Nephron progenitor cell (in vitro differentiated cells): ENCODE measurements at regions not wholly inside any gene's neighbourhood (a gene's known extent, or its start where the extent isn't known, plus 50 kb on each side); places are given as distances from the start of the nearest gene placed in this dataset.

Experiments used
- DNase-seq: peaks from one replicate; pipeline ENCODE4 v3.0.0; 2021
- H3K27ac Mint-ChIP-seq: 2 replicates; pipeline ENCODE4 v1.8.0; 2021; ENCODE audit warnings: mild to moderate bottlenecking, moderate library complexity, mixed read lengths
- H3K27me3 Mint-ChIP-seq: 2 replicates; pipeline ENCODE4 v1.8.0; 2021; ENCODE audit warnings: mild to moderate bottlenecking, low read depth, mixed read lengths; ENCODE audit not compliant: poor library complexity
- H3K36me3 Mint-ChIP-seq: 2 replicates; pipeline ENCODE4 v1.8.0; 2021; ENCODE audit warnings: low read depth, mixed read lengths
- H3K4me1 Mint-ChIP-seq: 2 replicates; pipeline ENCODE4 v1.8.0; 2021; ENCODE audit warnings: mixed read lengths
- H3K4me3 Mint-ChIP-seq: 2 replicates; pipeline ENCODE4 v1.8.0; 2021; ENCODE audit warnings: mild to moderate bottlenecking, moderate library complexity, mixed read lengths
- H3K9me3 Mint-ChIP-seq: 2 replicates; pipeline ENCODE4 v1.8.0; 2021; ENCODE audit warnings: mild to moderate bottlenecking, moderate library complexity, mixed read lengths
- TF ChIP-seq, protein P1 (sequence below): fragments of 200-600 bp; sonication (generic); IDR thresholded peaks from 2 replicates; pipeline ENCODE4 v1.5.0; 2021; ENCODE audit warnings: antibody characterized with exemption

DNA sequence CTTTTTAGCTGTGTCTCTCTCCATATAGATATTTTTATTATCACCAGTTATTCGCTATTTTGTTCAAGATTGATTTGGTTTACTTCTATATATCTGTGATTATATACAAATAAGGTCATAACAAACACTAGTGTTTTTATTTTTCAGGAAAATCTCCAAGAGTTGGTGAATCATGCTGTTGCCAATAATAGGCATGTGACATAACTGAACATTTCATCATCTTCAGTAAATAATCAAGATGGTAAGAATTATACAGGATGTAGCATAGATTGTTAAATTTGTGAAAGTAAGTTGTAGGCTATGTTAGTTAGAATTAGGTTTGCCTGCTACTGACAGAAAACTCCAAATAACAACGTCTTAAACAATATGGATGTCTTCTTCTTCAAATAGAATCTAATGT, 240.9 kb upstream of the PDE3A start:
- Mint-ChIP-seq H3K4me3 (no peak overlapping the region), H3K4me1 (no peaks in the 10 kb centered on the region), H3K9me3 (no peaks in the 10 kb centered on the region), H3K36me3 (no peaks in the 10 kb centered on the region), H3K27ac (no peak overlapping the region), H3K27me3 (no peaks in the 10 kb centered on the region)
- DNase-seq, result no peak
- TF ChIP-seq, protein P1, sequence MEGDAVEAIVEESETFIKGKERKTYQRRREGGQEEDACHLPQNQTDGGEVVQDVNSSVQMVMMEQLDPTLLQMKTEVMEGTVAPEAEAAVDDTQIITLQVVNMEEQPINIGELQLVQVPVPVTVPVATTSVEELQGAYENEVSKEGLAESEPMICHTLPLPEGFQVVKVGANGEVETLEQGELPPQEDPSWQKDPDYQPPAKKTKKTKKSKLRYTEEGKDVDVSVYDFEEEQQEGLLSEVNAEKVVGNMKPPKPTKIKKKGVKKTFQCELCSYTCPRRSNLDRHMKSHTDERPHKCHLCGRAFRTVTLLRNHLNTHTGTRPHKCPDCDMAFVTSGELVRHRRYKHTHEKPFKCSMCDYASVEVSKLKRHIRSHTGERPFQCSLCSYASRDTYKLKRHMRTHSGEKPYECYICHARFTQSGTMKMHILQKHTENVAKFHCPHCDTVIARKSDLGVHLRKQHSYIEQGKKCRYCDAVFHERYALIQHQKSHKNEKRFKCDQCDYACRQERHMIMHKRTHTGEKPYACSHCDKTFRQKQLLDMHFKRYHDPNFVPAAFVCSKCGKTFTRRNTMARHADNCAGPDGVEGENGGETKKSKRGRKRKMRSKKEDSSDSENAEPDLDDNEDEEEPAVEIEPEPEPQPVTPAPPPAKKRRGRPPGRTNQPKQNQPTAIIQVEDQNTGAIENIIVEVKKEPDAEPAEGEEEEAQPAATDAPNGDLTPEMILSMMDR, result no peak

DNA sequence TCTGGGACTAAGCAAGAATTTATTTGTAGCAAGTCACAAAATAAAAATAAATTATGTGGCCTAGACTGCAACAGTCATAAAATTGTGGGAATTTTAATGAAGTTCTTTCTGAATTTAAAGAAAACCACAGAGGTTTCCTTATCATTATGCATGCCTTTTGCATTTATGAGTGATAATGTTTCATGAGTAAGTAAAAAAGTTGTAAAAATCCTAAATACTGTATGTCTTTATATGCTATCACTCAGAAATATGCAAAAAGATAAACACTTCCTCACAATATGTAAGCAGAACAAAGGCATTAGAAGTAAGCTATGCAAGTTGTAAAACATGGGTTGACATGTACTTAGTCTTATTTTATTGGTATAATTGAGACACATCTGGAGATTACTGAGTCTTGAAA, 239.4 kb upstream of the PDE3A start:
- Mint-ChIP-seq H3K4me3 (no peak overlapping the region), H3K27me3 (no peaks in the 10 kb centered on the region), H3K36me3 (no peaks in the 10 kb centered on the region), H3K9me3 (no peaks in the 10 kb centered on the region), H3K27ac (no peak overlapping the region), H3K4me1 (peaks cover 4% of the 10 kb centered on the region)
- no peak for DNase-seq
- TF ChIP-seq, protein P1, result no peak

DNA sequence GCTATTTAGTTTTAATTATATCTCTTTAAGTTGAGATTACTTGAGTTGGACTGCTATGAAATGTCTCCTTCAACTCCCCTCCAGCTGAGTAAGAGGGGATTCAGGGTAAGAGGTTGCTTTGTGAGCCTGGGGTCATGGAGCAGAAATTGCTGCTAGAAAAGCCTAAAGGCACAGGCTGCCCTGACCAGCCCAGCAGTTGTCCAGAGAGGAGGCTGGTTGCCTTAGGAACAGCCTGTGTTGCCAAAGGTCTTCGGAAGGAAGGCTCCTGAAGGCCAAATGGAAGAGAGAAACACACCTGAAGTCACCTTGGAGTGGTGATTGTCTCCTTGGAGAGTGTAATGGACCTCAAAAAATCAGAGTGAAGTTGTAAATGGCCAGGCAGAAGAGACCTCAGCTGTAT, 235.5 kb upstream of the PDE3A start:
- Mint-ChIP-seq H3K27ac (no peak overlapping the region), H3K4me1 (peaks cover 4% of the 10 kb centered on the region), H3K9me3 (no peaks in the 10 kb centered on the region), H3K36me3 (no peaks in the 10 kb centered on the region), H3K4me3 (no peak overlapping the region), H3K27me3 (no peaks in the 10 kb centered on the region)
- no peak for DNase-seq
- TF ChIP-seq, protein P1, result no peak

DNA sequence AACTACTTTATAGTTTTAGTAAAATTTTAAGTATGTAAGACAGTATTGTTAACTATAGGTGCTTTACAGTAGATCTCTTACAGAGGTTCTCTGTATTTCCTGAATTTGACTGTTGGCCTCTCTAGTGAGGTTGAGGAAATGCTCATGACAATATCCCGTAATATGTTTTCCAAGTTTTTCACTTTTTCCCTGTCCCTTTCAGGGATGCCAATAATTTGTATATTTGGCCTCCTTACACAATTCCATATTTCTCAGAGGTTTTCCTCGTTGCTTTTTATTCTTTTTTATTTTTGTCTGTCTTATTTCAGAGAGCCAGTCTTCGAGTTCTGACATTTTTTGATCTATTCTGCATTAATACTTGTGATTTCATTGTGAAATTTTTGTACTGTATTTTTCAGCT, 233.7 kb upstream of the PDE3A start:
- no peak overlapping the region for H3K27ac Mint-ChIP-seq
- H3K36me3 Mint-ChIP-seq, result no peaks in the 10 kb centered on the region
- peaks cover 4% of the 10 kb centered on the region for H3K4me1 Mint-ChIP-seq
- no peak for DNase-seq
- TF ChIP-seq, protein P1, result no peak
- H3K27me3 Mint-ChIP-seq, result no peaks in the 10 kb centered on the region
- no peaks in the 10 kb centered on the region for H3K9me3 Mint-ChIP-seq
- no peak overlapping the region for H3K4me3 Mint-ChIP-seq

DNA sequence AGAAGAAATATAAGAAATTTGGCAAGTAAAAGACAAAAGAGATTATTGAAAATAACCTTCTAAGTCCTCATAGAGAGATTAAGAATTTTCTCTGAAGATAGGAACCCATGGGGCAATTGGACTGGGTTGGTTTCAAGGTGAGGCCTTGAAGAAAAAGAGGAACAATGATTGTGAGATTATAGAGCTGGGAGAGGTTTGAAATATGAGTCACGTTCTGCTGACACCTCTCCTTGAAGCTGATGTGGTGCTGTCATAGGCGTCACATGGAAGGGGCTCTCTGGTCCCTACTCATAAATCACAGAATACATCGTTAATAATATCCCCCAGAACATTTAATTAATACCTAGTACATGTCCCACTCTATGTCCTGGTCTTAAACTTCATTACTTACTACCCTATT, 227.6 kb upstream of the PDE3A start:
- no peak for DNase-seq
- no peak overlapping the region for H3K4me3 Mint-ChIP-seq
- H3K9me3 Mint-ChIP-seq, result no peaks in the 10 kb centered on the region
- TF ChIP-seq, protein P1, result no peak
- no peaks in the 10 kb centered on the region for H3K36me3 Mint-ChIP-seq
- no peak overlapping the region for H3K27ac Mint-ChIP-seq
- no peaks in the 10 kb centered on the region for H3K4me1 Mint-ChIP-seq
- H3K27me3 Mint-ChIP-seq, result peaks cover 3% of the 10 kb centered on the region

DNA sequence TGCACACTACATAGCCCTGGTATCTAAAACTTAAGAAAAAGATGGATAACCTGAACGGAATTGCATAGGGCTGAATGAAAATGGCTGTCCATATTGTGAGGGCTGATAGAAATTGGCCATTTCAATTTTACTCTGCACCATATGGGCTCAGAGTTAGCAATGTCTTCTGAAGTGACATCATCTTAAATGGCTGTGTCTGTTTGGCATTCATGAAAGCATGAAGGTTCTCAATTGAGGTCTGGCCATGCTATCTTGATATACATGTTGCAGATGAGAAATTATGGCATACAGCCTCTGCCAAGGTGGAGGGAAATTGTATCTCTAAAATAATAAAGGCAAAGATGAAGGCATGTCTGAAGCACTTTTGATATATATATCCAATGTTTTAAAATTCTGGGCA, 226.0 kb upstream of the PDE3A start:
- Mint-ChIP-seq H3K4me3 (no peak overlapping the region), H3K27ac (no peak overlapping the region), H3K27me3 (peaks cover 3% of the 10 kb centered on the region), H3K4me1 (no peaks in the 10 kb centered on the region), H3K9me3 (no peaks in the 10 kb centered on the region), H3K36me3 (no peaks in the 10 kb centered on the region)
- DNase-seq, result no peak
- TF ChIP-seq, protein P1, result no peak
